Prostate gland (tissue), 2 donors: ENCODE measurements at regions not wholly inside any gene's neighbourhood (a gene's known extent, or its start where the extent isn't known, plus 50 kb on each side); places are given as distances from the start of the nearest gene placed in this dataset.

Experiments
- CTCF ChIP-seq, 4 experiments: fragments of 200-600 bp in 2 of 4; fragments of 450-650 bp in 2 of 4; sonication (generic) in 2 of 4; IDR thresholded peaks; 1 replicate in 3 of 4; 2 replicates in 1 of 4; pipeline ENCODE4 v1.5.1; 2016 to 2019; ENCODE audit warnings: antibody characterized with exemption in 4 of 4, mild to moderate bottlenecking in 2 of 4, moderate library complexity in 2 of 4
- POLR2A ChIP-seq: fragments of 450-650 bp; IDR thresholded peaks from one replicate; pipeline ENCODE4 v1.6.1; 2016; ENCODE audit warnings: antibody characterized with exemption, mild to moderate bottlenecking
- POLR2AphosphoS5 ChIP-seq: sonication (generic); formaldehyde crosslinking; IDR thresholded peaks from one replicate; pipeline ENCODE4 v1.6.1; 2017; ENCODE audit warnings: antibody characterized with exemption

- no peak for TF ChIP-seq POLR2A
- TF ChIP-seq CTCF (IDR thresholded peaks at IDR 0.05), result no peak
- no peak for TF ChIP-seq POLR2AphosphoS5
Measured at GRCh38 chr3:24545887-24546286, 51.2 kb upstream of the THRB start.
